Keratinocyte (primary cell): ENCODE measurements at regions not wholly inside any gene's neighbourhood (a gene's known extent, or its start where the extent isn't known, plus 50 kb on each side); places are given as distances from the start of the nearest gene placed in this dataset.

ENCODE experiments used
- DNase-seq: peaks from one replicate; pipeline ENCODE4 v3.0.0-alpha.2; 2011; ENCODE audit warnings: low read depth, missing footprints, low spot score
- FAIRE-seq: peaks from 2 replicates; lab custom pipeline; 2011; peaks lifted over from hg19 to GRCh38; lab: Jason Lieb, UNC
- H2AFZ ChIP-seq: 2 replicates; pipeline ENCODE4 v1.6.0; 2012; ENCODE audit warnings: low read length, control low read depth, inconsistent platforms; ENCODE audit not compliant: control insufficient read depth
- H3K27ac ChIP-seq: 2 replicates; pipeline ENCODE4 v1.5.1; 2011; ENCODE audit warnings: low read length; ENCODE audit not compliant: control insufficient read depth, insufficient read depth
- H3K27me3 ChIP-seq: 3 replicates; pipeline ENCODE4 v1.6.0; 2011; ENCODE audit warnings: low read length; ENCODE audit not compliant: control insufficient read depth, insufficient read depth; ENCODE audit errors: extremely low read depth
- H3K36me3 ChIP-seq, 2 experiments: 2 replicates in 1 of 2; 3 replicates in 1 of 2; pipeline ENCODE4 v1.5.1; 2011; ENCODE audit warnings: low read length in 2 of 2, mild to moderate bottlenecking in 1 of 2; ENCODE audit not compliant: control insufficient read depth in 2 of 2, insufficient read depth in 2 of 2; ENCODE audit errors: extremely low read depth in 1 of 2
- H3K4me1 ChIP-seq: 3 replicates; pipeline ENCODE4 v1.5.1; 2011; ENCODE audit warnings: low read length; ENCODE audit not compliant: control insufficient read depth, insufficient read depth; ENCODE audit errors: extremely low read depth
- H3K4me2 ChIP-seq: 3 replicates; pipeline ENCODE4 v1.6.0; 2011; ENCODE audit warnings: low read depth, low read length; ENCODE audit not compliant: control insufficient read depth, insufficient read depth; ENCODE audit errors: extremely low read depth
- H3K4me3 ChIP-seq, 3 experiments: fragments of 200-600 bp in 1 of 3; sonication (generic) in 1 of 3; 2 replicates in 2 of 3; 3 replicates in 1 of 3; pipeline ENCODE4 v1.5.1; 2011 to 2016; ENCODE audit warnings: low read length in 3 of 3, mild to moderate bottlenecking in 3 of 3, control low read depth in 2 of 3, inconsistent platforms in 1 of 3, low read depth in 1 of 3, mixed read lengths in 1 of 3, mixed run types in 1 of 3, moderate library complexity in 1 of 3; ENCODE audit not compliant: control insufficient read depth in 2 of 3, insufficient read depth in 2 of 3; ENCODE audit errors: extremely low read depth in 1 of 3
- H3K79me2 ChIP-seq: 2 replicates; pipeline ENCODE4 v1.6.0; 2012; ENCODE audit warnings: low read length; ENCODE audit not compliant: control insufficient read depth, insufficient read depth
- H3K9ac ChIP-seq: 3 replicates; pipeline ENCODE4 v1.6.0; 2011; ENCODE audit warnings: low read length; ENCODE audit not compliant: control insufficient read depth, insufficient read depth; ENCODE audit errors: extremely low read depth
- H3K9me1 ChIP-seq: 3 replicates; pipeline ENCODE4 v1.6.0; 2011; ENCODE audit warnings: low read length; ENCODE audit not compliant: control insufficient read depth, insufficient read depth; ENCODE audit errors: extremely low read depth
- H3K9me3 ChIP-seq: 2 replicates; pipeline ENCODE4 v1.5.1; 2012; ENCODE audit warnings: low read depth, low read length; ENCODE audit not compliant: control insufficient read depth
- H4K20me1 ChIP-seq: 3 replicates; pipeline ENCODE4 v1.6.0; 2011; ENCODE audit warnings: low read length; ENCODE audit not compliant: control insufficient read depth, insufficient read depth; ENCODE audit errors: extremely low read depth
- CTCF ChIP-seq, 3 experiments: IDR thresholded peaks in 1 of 3; conservative IDR thresholded peaks in 1 of 3; optimal IDR thresholded peaks in 1 of 3; 2 replicates in 2 of 3; 3 replicates in 1 of 3; pipeline versions ENCODE3 to v1.5.1; 2011; ENCODE audit warnings: low read length in 3 of 3, mild to moderate bottlenecking in 3 of 3, moderate library complexity in 2 of 3, control low read depth in 1 of 3, inconsistent platforms in 1 of 3; ENCODE audit not compliant: insufficient read depth in 2 of 3; ENCODE audit errors: extremely low read depth in 1 of 3
- EZH2 ChIP-seq: IDR thresholded peaks from one replicate; pipeline ENCODE4 v1.6.1; 2012; ENCODE audit warnings: inconsistent platforms, mild to moderate bottlenecking, low read length, moderate library complexity
- dilution Hi-C: fragments of 300-500 bp; cut with MboI; formaldehyde crosslinking; loops from one replicate; pipeline ENCODE4 v1.7.0; 2020; ENCODE audit warnings: low sequenced_read_pairs; ENCODE audit not compliant: extremely low pct_ligation_motif_present

- no peak overlapping the region for H3K9ac ChIP-seq
- H3K4me3 ChIP-seq: no peak overlapping the region
- no peak overlapping the region for H2AFZ ChIP-seq
- dilution Hi-C loops: no loop called here
- no peak overlapping the region for H3K4me2 ChIP-seq
- no peaks in the 10 kb centered on the region for H3K9me3 ChIP-seq
- no peaks in the 10 kb centered on the region for H3K79me2 ChIP-seq
- peaks cover 8% of the 10 kb centered on the region for H3K4me1 ChIP-seq
- no peaks in the 10 kb centered on the region for H3K27me3 ChIP-seq
- no peaks in the 10 kb centered on the region for H3K9me1 ChIP-seq
- no peak for DNase-seq
- H4K20me1 ChIP-seq: no peaks in the 10 kb centered on the region
- TF ChIP-seq CTCF (optimal IDR thresholded peaks at IDR 0.05 in 1 of 3, IDR thresholded peaks at IDR 0.05 in 1 of 3, conservative IDR thresholded peaks at IDR 0.05 in 1 of 3; ENCODE audit: extremely low read depth in 1 of 3, insufficient read depth in 2 of 3, low read length in 3 of 3): no peak
- no peak for TF ChIP-seq EZH2
- no peaks in the 10 kb centered on the region for H3K36me3 ChIP-seq
- FAIRE-seq: no peak
- H3K27ac ChIP-seq: no peak overlapping the region
Observed at GRCh38 chr18:73664896-73665295, 482.7 kb downstream of the FBXO15 start.

GRCh38 chr18:73663581-73663980, 484.1 kb downstream of the FBXO15 start:
- Histone ChIP-seq H3K27me3 (no peaks in the 10 kb centered on the region), H3K4me1 (no peaks in the 10 kb centered on the region), H3K9me1 (no peaks in the 10 kb centered on the region), H4K20me1 (no peaks in the 10 kb centered on the region), H3K79me2 (no peaks in the 10 kb centered on the region), H2AFZ (no peak overlapping the region), H3K4me2 (no peak overlapping the region), H3K9ac (no peak overlapping the region), H3K4me3 (no peak overlapping the region), H3K9me3 (no peaks in the 10 kb centered on the region), H3K36me3 (no peaks in the 10 kb centered on the region), H3K27ac (no peak overlapping the region)
- FAIRE-seq: peak; percentile 26
- TF ChIP-seq EZH2: no peak
- TF ChIP-seq CTCF (optimal IDR thresholded peaks at IDR 0.05 in 1 of 3, IDR thresholded peaks at IDR 0.05 in 1 of 3, conservative IDR thresholded peaks at IDR 0.05 in 1 of 3; ENCODE audit: extremely low read depth in 1 of 3, insufficient read depth in 2 of 3, low read length in 3 of 3): no peak
- DNase-seq: no peak
- dilution Hi-C loops: no loop called here
